Esophagus squamous epithelium (tissue), 4 donors: ENCODE measurements at regions not wholly inside any gene's neighbourhood (a gene's known extent, or its start where the extent isn't known, plus 50 kb on each side); places are given as distances from the start of the nearest gene placed in this dataset.

Source experiments
- CTCF ChIP-seq, 6 experiments: fragments of 450-650 bp in 4 of 6; fragments of 200-600 bp in 2 of 6; sonication (generic) in 2 of 6; IDR thresholded peaks; one replicate each; pipeline ENCODE4 v1.5.1; 2016 to 2019; ENCODE audit warnings: antibody characterized with exemption in 6 of 6, mild to moderate bottlenecking in 4 of 6, moderate library complexity in 4 of 6
- POLR2A ChIP-seq, 4 donors: fragments of 450-650 bp; IDR thresholded peaks; one replicate each; pipeline ENCODE4 v1.6.1; 2017; ENCODE audit warnings: antibody characterized with exemption in 4 of 4, mild to moderate bottlenecking in 4 of 4, moderate library complexity in 3 of 4

DNA sequence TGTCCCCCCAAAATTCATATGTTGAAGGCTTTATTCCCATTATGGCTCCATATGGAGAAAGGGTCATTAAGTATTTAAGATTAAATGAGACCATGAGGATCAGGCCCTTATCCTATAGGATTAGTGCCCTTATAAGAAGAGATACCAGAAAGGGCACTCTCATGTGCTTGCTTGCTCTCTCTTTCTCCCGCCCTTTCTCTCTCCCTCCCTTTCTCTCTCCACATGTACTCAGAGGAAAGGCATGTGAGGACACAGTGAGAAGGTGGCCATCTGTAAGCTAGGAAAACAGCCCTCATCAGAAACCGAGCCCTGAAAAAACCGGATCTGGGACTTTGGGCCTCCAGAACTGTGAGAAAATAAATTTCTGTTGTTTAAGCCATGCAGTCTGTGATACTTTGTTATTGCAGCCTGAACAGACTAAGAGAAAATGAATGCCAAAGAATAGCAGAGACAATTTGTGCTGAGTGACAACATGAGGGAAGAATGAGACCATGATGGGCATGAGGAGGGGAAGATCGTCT is 300.0 kb upstream of the SLC39A10 start:
- no peak for TF ChIP-seq CTCF (IDR thresholded peaks at IDR 0.05)
- TF ChIP-seq POLR2A (IDR thresholded peaks at IDR 0.05), result no peak
